ENCODE measurements at regions not wholly inside any gene's neighbourhood (a gene's known extent, or its start where the extent isn't known, plus 50 kb on each side); places are given as distances from the start of the nearest gene placed in this dataset.

DNA sequence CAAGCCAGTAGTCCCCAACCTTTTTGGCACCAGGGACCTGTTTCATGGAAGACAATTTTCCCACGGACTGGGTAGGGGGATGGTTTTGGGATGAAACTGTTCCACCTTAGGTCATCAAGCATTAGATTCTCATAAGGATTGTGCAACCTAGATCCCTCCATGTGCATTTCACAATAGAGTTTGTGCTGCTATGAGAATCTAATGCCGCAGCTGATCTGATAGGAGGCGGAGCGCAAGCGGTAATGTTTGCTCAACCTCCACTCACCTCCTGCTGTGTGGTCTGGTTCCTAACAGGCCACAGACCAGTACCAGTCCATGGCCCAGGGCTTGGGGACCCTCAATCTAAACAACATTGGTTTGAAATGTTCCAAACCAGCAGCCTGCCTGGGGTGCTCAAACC, 137.0 kb upstream of the STXBP5 start:
- TF ChIP-seq, protein P1, sequence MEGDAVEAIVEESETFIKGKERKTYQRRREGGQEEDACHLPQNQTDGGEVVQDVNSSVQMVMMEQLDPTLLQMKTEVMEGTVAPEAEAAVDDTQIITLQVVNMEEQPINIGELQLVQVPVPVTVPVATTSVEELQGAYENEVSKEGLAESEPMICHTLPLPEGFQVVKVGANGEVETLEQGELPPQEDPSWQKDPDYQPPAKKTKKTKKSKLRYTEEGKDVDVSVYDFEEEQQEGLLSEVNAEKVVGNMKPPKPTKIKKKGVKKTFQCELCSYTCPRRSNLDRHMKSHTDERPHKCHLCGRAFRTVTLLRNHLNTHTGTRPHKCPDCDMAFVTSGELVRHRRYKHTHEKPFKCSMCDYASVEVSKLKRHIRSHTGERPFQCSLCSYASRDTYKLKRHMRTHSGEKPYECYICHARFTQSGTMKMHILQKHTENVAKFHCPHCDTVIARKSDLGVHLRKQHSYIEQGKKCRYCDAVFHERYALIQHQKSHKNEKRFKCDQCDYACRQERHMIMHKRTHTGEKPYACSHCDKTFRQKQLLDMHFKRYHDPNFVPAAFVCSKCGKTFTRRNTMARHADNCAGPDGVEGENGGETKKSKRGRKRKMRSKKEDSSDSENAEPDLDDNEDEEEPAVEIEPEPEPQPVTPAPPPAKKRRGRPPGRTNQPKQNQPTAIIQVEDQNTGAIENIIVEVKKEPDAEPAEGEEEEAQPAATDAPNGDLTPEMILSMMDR (IDR thresholded peaks at IDR 0.05) = no peak

DNA sequence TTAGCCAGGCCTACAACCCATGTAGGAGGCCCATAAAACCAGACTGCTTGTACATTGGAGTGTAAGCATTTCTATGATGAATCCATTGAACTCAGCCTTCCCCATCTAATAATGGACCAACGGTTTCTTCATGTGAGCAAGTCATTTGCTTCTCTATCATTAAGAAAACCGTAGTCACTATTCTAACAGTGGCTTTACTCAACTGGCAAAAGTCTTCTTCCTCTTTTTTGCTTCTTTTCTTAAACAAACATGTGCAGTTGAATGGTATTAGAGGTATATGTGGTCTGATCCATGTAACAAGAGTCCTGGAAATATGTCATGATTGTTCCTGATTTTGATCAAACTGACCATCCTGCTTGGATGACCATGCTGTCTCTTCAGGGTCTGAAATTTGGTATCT, 132.4 kb upstream of the STXBP5 start:
- TF ChIP-seq, protein P1 (IDR thresholded peaks at IDR 0.05) = no peak

DNA sequence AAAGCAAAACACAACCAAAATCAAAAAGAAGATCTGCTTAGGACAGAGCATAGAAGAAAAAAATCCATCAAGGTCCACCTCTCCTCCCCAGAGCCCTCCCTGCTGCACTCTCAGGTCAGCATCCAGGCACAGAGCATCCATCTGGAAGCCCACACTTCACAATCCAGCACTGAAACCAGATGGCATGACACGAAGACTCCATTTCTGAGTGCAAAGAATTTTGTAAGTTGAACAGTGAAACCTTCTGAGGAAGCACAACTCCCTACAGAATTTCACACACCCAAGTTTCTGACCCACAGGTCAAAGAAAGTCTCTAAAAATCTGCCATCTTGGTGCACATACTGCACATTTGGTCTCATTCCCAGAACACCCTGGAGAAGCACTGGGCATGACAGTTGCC, 128.8 kb upstream of the STXBP5 start:
- TF ChIP-seq, protein P1 (IDR thresholded peaks at IDR 0.05) = no peak

DNA sequence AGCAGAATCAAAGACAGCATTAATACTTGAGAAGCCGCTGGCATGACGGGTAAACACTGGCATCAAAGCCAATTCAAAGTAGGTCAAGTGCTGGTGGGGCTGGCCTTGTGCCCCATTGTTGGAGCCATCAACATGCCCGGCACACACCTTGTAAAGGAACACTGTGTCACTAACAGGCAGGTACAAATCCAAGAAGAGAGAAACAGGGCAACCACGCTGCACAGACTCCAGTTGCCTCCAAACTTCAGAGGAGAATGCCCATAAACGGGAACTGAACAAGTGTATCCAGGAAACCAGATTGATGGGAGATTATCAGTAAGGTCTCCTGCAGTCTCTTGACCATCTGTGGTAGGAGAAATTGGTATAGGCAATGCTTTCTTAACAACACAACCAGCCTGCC, 127.0 kb upstream of the STXBP5 start:
- TF ChIP-seq, protein P1 (IDR thresholded peaks at IDR 0.05) = no peak

DNA sequence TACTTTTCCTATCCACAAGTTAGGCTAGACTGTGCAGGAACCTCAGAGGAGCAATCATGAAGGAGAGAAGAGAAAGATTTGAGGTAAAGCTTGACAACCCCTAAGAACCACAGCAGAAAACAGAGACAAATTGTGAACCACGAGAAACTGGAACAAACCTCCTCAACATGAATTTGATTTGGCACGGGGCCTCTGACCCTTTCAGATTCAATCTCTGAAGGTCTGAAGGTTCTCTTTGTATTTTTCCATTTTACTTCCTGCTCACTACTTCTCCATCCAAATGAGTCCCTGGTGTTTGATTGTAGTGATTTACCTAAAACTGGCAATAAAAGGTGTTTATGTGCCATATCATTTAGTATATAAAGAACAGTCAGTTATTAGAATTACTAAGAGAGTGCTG, 126.1 kb upstream of the STXBP5 start:
- TF ChIP-seq, protein P1 (IDR thresholded peaks at IDR 0.05) = no peak

DNA sequence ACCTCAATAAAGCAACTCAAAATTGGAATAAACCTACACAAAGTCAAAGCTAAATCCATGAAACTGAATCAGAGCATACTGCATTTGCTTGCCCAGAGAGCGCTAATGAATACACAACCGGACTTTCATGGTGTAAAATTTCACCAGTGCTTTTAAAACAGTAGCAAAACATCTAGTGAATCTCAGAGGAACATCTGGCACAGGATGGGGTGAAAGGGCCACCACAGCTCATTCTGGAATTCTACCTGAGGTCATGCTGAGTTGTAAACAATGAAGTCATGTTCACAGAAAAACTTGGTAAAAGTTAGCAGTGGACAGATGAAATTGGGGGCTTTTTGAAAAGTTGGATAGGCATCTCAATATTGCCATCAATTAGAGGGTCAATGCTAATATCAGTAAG, 125.6 kb upstream of the STXBP5 start:
- TF ChIP-seq, protein P1 (IDR thresholded peaks at IDR 0.05) = no peak

DNA sequence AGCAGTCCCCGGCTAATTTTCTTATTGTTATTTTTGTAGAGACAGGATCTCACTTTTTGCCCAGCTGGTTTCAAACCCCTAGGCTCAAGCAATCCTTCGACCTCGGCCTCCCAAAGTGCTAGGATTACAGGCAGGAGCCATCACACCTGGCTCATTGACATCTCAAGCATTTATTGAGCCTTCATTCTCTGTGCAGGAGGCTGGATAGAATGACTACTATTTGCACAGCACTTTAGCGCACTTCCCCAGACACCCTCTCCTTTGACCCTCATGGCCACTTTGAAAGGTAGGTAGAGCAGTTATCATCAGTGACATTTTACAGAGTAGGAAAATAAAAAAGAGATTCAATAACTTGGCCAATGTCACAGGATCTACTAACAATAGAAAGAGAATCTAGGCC, 124.0 kb upstream of the STXBP5 start:
- TF ChIP-seq, protein P1 (IDR thresholded peaks at IDR 0.05) = no peak

DNA sequence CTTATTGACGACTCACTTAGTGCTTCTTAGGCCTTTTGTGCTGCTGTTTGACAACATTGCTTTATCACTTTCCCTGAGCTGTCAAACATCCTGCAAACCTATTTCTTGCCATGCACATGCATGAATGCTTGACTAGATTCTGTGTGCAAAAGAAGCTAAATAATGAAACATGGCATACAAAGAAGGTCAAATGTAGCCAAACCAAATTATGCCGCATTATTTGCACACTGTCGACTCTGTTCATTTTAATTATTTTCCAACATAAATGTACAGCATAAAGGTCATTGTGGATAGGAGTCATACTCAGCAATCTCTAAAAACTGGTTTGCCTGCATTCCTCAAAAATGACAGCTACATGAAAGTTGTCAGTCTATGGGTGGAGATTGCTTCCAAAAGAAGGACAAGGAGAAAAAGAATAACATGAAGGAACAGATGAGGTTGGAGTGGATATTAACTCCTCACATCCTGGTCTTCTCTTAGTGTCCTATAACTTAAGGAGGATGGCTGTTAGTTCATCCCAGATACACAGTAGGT, 123.1 kb upstream of the STXBP5 start:
- TF ChIP-seq, protein P1 (IDR thresholded peaks at IDR 0.05) = no peak
